Astrocyte of the cerebellum (primary cell): ENCODE measurements at regions not wholly inside any gene's neighbourhood (a gene's known extent, or its start where the extent isn't known, plus 50 kb on each side); places are given as distances from the start of the nearest gene placed in this dataset.

Experiments
- DNase-seq: peaks from one replicate; pipeline ENCODE4 v3.0.0-alpha.2; 2011; ENCODE audit warnings: low read depth
- H3K4me3 ChIP-seq: 2 replicates; pipeline ENCODE4 v1.5.1; 2011; ENCODE audit warnings: mild to moderate bottlenecking, low read depth, low read length, moderate library complexity
- in situ Hi-C: cut with HindIII; loops from 2 replicates; pipeline ENCODE4 v1.10.0; 2017; ENCODE audit warnings: low sequenced_read_pairs
- TF ChIP-seq, protein P1 (sequence below): IDR thresholded peaks from 2 replicates; pipeline ENCODE4 v1.5.1; 2012; ENCODE audit warnings: low read length, low read depth, moderate library complexity, mild to moderate bottlenecking; ENCODE audit errors: missing control alignments

DNA sequence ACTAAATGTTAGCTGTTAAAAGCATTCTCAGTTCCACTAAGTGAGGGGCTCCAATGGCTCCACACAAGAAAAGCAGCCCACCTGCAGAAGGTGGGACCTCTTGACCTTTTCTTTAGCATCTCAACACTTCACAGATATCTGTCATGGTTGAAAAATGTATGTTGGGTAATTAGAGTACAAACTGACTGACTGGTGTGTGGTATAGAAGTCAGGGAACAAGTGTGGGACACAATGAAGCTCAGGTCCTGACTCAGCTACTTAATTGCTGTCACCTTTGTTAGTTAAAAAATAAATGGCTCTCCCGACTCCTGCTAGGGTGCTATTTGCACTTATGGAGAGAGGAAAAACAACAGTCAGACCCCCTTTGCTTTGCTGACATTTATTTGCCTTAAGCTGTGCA is 299.0 kb downstream of the TTC6 start:
- in situ Hi-C loops: loop anchor here (25.0 kb wide), 1 partner anchor 182 kb away; no protein-coding TSS in a partner anchor
- no peak for DNase-seq
- no peak overlapping the region for H3K4me3 ChIP-seq
- TF ChIP-seq, protein P1, sequence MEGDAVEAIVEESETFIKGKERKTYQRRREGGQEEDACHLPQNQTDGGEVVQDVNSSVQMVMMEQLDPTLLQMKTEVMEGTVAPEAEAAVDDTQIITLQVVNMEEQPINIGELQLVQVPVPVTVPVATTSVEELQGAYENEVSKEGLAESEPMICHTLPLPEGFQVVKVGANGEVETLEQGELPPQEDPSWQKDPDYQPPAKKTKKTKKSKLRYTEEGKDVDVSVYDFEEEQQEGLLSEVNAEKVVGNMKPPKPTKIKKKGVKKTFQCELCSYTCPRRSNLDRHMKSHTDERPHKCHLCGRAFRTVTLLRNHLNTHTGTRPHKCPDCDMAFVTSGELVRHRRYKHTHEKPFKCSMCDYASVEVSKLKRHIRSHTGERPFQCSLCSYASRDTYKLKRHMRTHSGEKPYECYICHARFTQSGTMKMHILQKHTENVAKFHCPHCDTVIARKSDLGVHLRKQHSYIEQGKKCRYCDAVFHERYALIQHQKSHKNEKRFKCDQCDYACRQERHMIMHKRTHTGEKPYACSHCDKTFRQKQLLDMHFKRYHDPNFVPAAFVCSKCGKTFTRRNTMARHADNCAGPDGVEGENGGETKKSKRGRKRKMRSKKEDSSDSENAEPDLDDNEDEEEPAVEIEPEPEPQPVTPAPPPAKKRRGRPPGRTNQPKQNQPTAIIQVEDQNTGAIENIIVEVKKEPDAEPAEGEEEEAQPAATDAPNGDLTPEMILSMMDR: no peak

DNA sequence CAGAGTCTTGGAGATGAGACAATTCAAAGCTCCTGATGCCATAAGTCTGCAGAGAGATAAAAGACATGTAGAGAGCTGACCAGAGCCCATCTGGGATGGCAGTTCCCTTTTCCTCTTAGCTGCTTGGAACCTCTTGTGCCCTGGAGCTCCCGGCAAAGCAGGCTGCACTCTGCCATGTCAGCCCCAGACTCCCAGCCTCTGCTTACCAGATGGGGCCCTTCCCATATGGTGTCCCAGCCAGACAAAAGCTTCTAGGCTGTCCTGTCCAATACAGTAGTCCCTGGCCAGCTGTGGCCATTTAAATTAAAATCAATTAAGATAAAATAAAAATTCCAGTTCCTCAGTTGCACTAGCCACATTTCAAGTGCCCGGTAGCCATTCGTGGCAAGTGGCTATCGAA is 303.9 kb downstream of the TTC6 start:
- in situ Hi-C loops: loop anchor here (25.0 kb wide), 1 partner anchor 187 kb away; no protein-coding TSS in a partner anchor
- TF ChIP-seq, protein P1: no peak
- no peak overlapping the region for H3K4me3 ChIP-seq
- DNase-seq: no peak

- in situ Hi-C loops: no loop called here
- no peak for DNase-seq
- TF ChIP-seq, protein P1: no peak
- no peak overlapping the region for H3K4me3 ChIP-seq
Measured at GRCh38 chr14:37900561-37900960, 305.1 kb downstream of the TTC6 start.

DNA sequence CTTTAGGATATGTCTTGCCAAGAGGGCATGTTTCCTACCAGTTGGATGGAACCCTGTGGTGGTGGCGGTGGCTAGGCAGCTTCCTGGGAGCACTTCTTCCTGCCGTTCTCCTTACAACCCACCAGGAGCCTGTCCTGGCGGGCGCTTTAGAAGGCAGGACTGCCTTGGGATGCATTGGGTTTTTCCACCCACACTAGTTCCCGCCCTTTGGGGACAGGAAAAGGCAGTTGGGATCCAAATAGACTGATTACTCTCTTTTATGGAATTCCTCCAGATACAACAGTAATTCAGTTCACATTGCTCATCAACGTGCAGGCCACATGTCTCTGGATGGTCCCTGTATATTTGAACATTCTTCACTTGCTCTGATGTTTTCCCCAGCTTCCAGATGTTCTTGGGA is 305.7 kb upstream of the SSTR1 start:
- no peak overlapping the region for H3K4me3 ChIP-seq
- TF ChIP-seq, protein P1: no peak
- DNase-seq: no peak
- in situ Hi-C loops: no loop called here

- TF ChIP-seq, protein P1: peak; percentile 49
- peak; percentile 44 for DNase-seq
- H3K4me3 ChIP-seq: no peak overlapping the region
- in situ Hi-C loops: no loop called here
Measured at GRCh38 chr14:37903343-37904191, 304.1 kb upstream of the SSTR1 start.

DNA sequence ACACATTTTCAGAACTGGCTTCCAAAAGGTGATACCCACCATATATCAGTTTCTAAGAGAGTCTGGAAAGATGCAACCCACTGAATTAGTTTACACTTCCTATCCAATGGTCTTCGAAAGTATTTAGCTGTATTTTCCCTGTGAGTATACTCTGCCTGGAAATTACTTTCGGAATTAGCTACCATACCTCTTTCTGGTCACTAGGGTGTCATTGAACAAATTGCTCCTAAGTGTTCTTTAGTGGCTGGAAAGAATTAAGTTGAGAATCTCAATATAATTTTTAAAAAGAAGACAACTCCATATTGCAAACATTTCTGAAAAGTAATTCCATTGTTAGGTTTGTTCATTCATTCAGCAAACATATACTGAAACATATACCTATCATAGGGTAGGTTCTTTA is 283.1 kb upstream of the SSTR1 start:
- TF ChIP-seq, protein P1: no peak
- in situ Hi-C loops: no loop called here
- no peak for DNase-seq
- H3K4me3 ChIP-seq: no peak overlapping the region
